ENCODE measurements at regions not wholly inside any gene's neighbourhood (a gene's known extent, or its start where the extent isn't known, plus 50 kb on each side); places are given as distances from the start of the nearest gene placed in this dataset.
"Not testable (repeated sequence)": the region's sequence is repeated elsewhere in the genome, so short reads cannot be mapped to it uniquely, and the experiment has no call there.

- DNase-seq: no peak
Observed at GRCh38 chr3:125645616-125646015, 50.3 kb upstream of the OSBPL11 start.

GRCh38 chr3:125646581-125646980 is 51.3 kb upstream of the OSBPL11 start:
- no peak for DNase-seq

GRCh38 chr3:125647318-125648014 is 52.2 kb upstream of the OSBPL11 start:
- no peak for DNase-seq

- no peak for DNase-seq
Observed at GRCh38 chr3:125651244-125651643, 55.9 kb upstream of the OSBPL11 start.

- DNase-seq: no peak
Observed at GRCh38 chr3:125652349-125652748, 57.1 kb upstream of the OSBPL11 start.

- DNase-seq: no peak
Observed at GRCh38 chr3:125654526-125654925, 59.2 kb upstream of the OSBPL11 start.

- DNase-seq: no peak
Observed at GRCh38 chr3:125662675-125663074, 67.4 kb upstream of the OSBPL11 start.

GRCh38 chr3:125670352-125670751 is 75.1 kb upstream of the OSBPL11 start:
- DNase-seq: no peak

GRCh38 chr3:125670945-125671344 is 75.6 kb upstream of the OSBPL11 start:
- DNase-seq: no peak

- no peak for DNase-seq
Observed at GRCh38 chr3:125671461-125672243, 76.4 kb upstream of the OSBPL11 start.

- DNase-seq: no peak
Observed at GRCh38 chr3:125675791-125676190, 80.5 kb upstream of the OSBPL11 start.

GRCh38 chr3:125679258-125679657 is 84.0 kb upstream of the OSBPL11 start:
- no peak for DNase-seq

GRCh38 chr3:125681146-125681545 is 85.8 kb upstream of the OSBPL11 start:
- DNase-seq: no peak

GRCh38 chr3:125681906-125682305 is 86.6 kb upstream of the OSBPL11 start:
- not testable (repeated sequence) for DNase-seq

- DNase-seq: not testable (repeated sequence)
Observed at GRCh38 chr3:125682610-125683009, 87.3 kb upstream of the OSBPL11 start.

GRCh38 chr3:125683067-125683829 is 88.0 kb upstream of the OSBPL11 start:
- DNase-seq: no peak

GRCh38 chr3:125684199-125684598 is 88.9 kb upstream of the OSBPL11 start:
- DNase-seq: no peak

GRCh38 chr3:125685741-125686140 is 90.4 kb upstream of the OSBPL11 start:
- not testable (repeated sequence) for DNase-seq

- DNase-seq: no peak
Observed at GRCh38 chr3:125692361-125692760, 97.1 kb upstream of the OSBPL11 start.

GRCh38 chr3:125693887-125694286 is 98.6 kb upstream of the OSBPL11 start:
- no peak for DNase-seq

GRCh38 chr3:125694761-125695294 is 99.5 kb upstream of the OSBPL11 start:
- DNase-seq: no peak

- DNase-seq: no peak
Observed at GRCh38 chr3:125695688-125696087, 100.4 kb upstream of the OSBPL11 start.

- not testable (repeated sequence) for DNase-seq
Observed at GRCh38 chr3:125697126-125697525, 101.8 kb upstream of the OSBPL11 start.
